Endodermal cell (in vitro differentiated cells): ENCODE measurements at regions not wholly inside any gene's neighbourhood (a gene's known extent, or its start where the extent isn't known, plus 50 kb on each side); places are given as distances from the start of the nearest gene placed in this dataset.

Experiments
- DNase-seq: peaks from one replicate; pipeline ENCODE4 v3.0.0-alpha.2; 2017
- H3K27ac ChIP-seq: 2 replicates; pipeline ENCODE4 v1.5.1; 2013; ENCODE audit warnings: mild to moderate bottlenecking, low read depth, low read length, moderate library complexity
- H3K27me3 ChIP-seq: 2 replicates; pipeline ENCODE4 v1.6.1; 2013; ENCODE audit warnings: mild to moderate bottlenecking, low read length, moderate library complexity; ENCODE audit not compliant: insufficient read depth, control insufficient read depth, poor library complexity, severe bottlenecking
- H3K36me3 ChIP-seq: 2 replicates; pipeline ENCODE4 v1.7.0; 2013; ENCODE audit warnings: mild to moderate bottlenecking, low read length, moderate library complexity; ENCODE audit not compliant: control insufficient read depth, insufficient read depth
- H3K4me1 ChIP-seq: one replicate; pipeline ENCODE4 v1.7.0; 2013; ENCODE audit warnings: low read length; ENCODE audit not compliant: control insufficient read depth, insufficient read depth
- H3K4me3 ChIP-seq: 2 replicates; pipeline ENCODE4 v1.5.1; 2013; ENCODE audit warnings: mild to moderate bottlenecking, low read length, moderate library complexity
- H3K9ac ChIP-seq: 2 replicates; pipeline ENCODE4 v1.6.1; 2013; ENCODE audit warnings: mild to moderate bottlenecking, low read length, moderate library complexity; ENCODE audit not compliant: poor library complexity, severe bottlenecking; ENCODE audit errors: extremely low read depth
- H3K9me3 ChIP-seq: 2 replicates; pipeline ENCODE4 v1.6.1; 2013; ENCODE audit warnings: mild to moderate bottlenecking, low read length, moderate library complexity; ENCODE audit not compliant: control insufficient read depth
- H3K27ac Mint-ChIP-seq: 2 replicates; pipeline ENCODE4 v1.8.0; 2020; ENCODE audit warnings: mixed read lengths
- H3K27me3 Mint-ChIP-seq: 2 replicates; pipeline ENCODE4 v1.8.0; 2021; ENCODE audit warnings: mild to moderate bottlenecking, mixed read lengths; ENCODE audit not compliant: insufficient read depth
- H3K36me3 Mint-ChIP-seq: 2 replicates; pipeline ENCODE4 v1.8.0; 2020; ENCODE audit warnings: low read depth, mixed read lengths
- H3K4me1 Mint-ChIP-seq: 2 replicates; pipeline ENCODE4 v1.8.0; 2020; ENCODE audit warnings: mixed read lengths
- H3K4me3 Mint-ChIP-seq: 2 replicates; pipeline ENCODE4 v1.8.0; 2020; ENCODE audit warnings: mild to moderate bottlenecking, moderate library complexity, mixed read lengths
- H3K9me3 Mint-ChIP-seq: 2 replicates; pipeline ENCODE4 v1.8.0; 2020; ENCODE audit warnings: mild to moderate bottlenecking, mixed read lengths
- WGBS, 2 experiments: methylation state at CpG; one replicate each; pipeline versions ENCODE4 v1.1.5 to v1.1.7; 2013; ENCODE audit warnings: missing lambda C conversion rate in 2 of 2, mixed read lengths in 1 of 2; ENCODE audit not compliant: insufficient coverage in 1 of 2, insufficient read length in 1 of 2; 5-methylcytosine and 5-hydroxymethylcytosine counted together
- TF ChIP-seq, protein P1 (sequence below): fragments of 200-600 bp; sonication (generic); conservative IDR thresholded peaks from 2 replicates; pipeline ENCODE4 v1.5.0; 2021; ENCODE audit warnings: antibody characterized with exemption, mild to moderate bottlenecking

DNA sequence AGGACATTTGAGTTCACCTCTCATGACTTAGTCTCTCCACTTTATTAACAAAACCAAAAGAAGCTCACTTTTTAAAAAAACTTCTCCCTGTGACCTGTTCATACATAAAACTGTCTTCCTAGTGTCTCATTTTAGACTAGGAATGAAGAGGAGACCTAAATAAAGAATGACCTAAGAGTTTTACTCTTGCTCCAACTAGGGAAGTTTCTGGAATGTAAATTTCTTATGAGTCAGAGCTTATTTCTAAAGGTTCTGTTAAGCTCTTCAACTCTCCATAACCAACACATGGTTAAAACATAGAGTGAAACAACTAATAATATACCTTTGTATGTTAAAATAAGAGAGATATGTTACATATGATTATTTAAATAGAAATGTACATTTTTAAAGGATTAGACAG is 369.8 kb downstream of the EMP1 start:
- no peak overlapping the region for H3K9ac ChIP-seq
- Mint-ChIP-seq H3K27ac (no peak overlapping the region), H3K4me3 (no peak overlapping the region), H3K36me3 (peaks cover 25% of the 10 kb centered on the region), H3K4me1 (no peaks in the 10 kb centered on the region), H3K27me3 (peaks cover 53% of the 10 kb centered on the region), H3K9me3 (peaks cover 2% of the 10 kb centered on the region)
- peaks cover 3% of the 10 kb centered on the region for H3K27me3 ChIP-seq
- H3K4me1 ChIP-seq: no peaks in the 10 kb centered on the region
- no peak overlapping the region for H3K4me3 ChIP-seq
- TF ChIP-seq, protein P1, sequence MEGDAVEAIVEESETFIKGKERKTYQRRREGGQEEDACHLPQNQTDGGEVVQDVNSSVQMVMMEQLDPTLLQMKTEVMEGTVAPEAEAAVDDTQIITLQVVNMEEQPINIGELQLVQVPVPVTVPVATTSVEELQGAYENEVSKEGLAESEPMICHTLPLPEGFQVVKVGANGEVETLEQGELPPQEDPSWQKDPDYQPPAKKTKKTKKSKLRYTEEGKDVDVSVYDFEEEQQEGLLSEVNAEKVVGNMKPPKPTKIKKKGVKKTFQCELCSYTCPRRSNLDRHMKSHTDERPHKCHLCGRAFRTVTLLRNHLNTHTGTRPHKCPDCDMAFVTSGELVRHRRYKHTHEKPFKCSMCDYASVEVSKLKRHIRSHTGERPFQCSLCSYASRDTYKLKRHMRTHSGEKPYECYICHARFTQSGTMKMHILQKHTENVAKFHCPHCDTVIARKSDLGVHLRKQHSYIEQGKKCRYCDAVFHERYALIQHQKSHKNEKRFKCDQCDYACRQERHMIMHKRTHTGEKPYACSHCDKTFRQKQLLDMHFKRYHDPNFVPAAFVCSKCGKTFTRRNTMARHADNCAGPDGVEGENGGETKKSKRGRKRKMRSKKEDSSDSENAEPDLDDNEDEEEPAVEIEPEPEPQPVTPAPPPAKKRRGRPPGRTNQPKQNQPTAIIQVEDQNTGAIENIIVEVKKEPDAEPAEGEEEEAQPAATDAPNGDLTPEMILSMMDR: no peak
- no peak overlapping the region for H3K27ac ChIP-seq
- DNase-seq: no peak
- peaks cover 10% of the 10 kb centered on the region for H3K36me3 ChIP-seq
- H3K9me3 ChIP-seq: no peaks in the 10 kb centered on the region

DNA sequence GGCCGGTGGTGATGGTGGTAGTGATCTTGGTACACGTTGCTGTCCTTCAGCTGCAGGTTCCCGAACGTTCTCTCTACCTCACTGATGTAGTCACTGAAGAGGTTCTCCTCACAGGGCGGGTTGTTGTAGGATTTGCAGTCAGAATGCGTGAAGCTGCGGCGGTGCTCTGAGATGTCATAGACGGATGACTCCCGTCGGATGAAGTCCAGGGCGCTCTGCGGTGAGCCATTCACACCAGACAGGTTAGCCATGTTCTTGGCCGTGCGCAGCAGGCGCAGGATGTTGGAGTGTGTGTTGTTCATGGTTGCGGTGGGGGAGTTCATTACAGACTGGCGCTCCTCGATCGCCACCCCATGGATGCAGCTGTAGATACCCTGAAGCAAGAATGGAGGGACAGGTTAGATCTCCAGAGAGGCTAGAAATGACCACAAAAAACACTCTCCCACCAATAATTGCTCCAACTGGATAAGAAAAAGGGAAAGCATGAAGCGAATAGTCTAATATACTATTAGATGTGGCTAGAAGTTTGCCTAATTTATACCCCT is 367.8 kb downstream of the EMP1 start:
- peaks cover 10% of the 10 kb centered on the region for H3K36me3 ChIP-seq
- WGBS, 2 experiments: 97 to 98% methylated on average over 16 to 21 of the region's 21 CpGs
- Mint-ChIP-seq H3K27ac (no peak overlapping the region), H3K27me3 (peaks cover 71% of the 10 kb centered on the region), H3K36me3 (peaks cover 25% of the 10 kb centered on the region), H3K9me3 (peaks cover 2% of the 10 kb centered on the region), H3K4me1 (no peaks in the 10 kb centered on the region), H3K4me3 (no peak overlapping the region)
- H3K9ac ChIP-seq: no peak overlapping the region
- H3K4me3 ChIP-seq: no peak overlapping the region
- no peak for DNase-seq
- no peak overlapping the region for H3K27ac ChIP-seq
- H3K4me1 ChIP-seq: no peaks in the 10 kb centered on the region
- no peaks in the 10 kb centered on the region for H3K9me3 ChIP-seq
- TF ChIP-seq, protein P1: no peak
- peaks cover 3% of the 10 kb centered on the region for H3K27me3 ChIP-seq

DNA sequence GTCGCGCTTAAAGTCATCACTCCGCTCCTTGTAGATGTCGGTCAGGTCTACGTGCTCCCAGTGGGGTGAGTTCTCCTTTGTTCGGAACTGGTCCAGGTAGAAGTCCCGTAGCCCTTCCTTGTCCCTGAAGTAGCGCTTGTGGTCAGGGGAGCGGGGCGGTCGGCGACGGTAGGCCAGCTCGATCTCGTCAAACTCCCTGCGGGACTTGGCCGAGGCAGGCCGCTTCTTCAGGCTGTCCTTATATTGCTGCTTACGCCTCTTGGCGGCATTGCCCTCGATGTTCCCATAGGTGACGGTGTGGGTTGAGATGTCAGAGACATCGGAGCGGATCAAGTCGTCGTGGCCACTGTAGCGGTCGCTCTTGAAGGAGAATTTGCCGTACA is 367.2 kb downstream of the EMP1 start:
- H3K36me3 Mint-ChIP-seq: peaks cover 25% of the 10 kb centered on the region
- H3K4me1 Mint-ChIP-seq: no peaks in the 10 kb centered on the region
- H3K27me3 Mint-ChIP-seq: peaks cover 71% of the 10 kb centered on the region
- DNase-seq: no peak
- peaks cover 2% of the 10 kb centered on the region for H3K9me3 Mint-ChIP-seq
- no peak overlapping the region for H3K4me3 Mint-ChIP-seq
- Histone ChIP-seq H3K27ac (no peak overlapping the region), H3K9me3 (no peaks in the 10 kb centered on the region), H3K4me3 (no peak overlapping the region), H3K4me1 (no peaks in the 10 kb centered on the region), H3K27me3 (peaks cover 8% of the 10 kb centered on the region), H3K9ac (no peak overlapping the region), H3K36me3 (peaks cover 10% of the 10 kb centered on the region)
- TF ChIP-seq, protein P1: no peak
- H3K27ac Mint-ChIP-seq: no peak overlapping the region
- WGBS, 2 experiments: 95 to 97% methylated on average over 17 to 29 of the region's 29 CpGs
